OCI-LY7 (cell line): ENCODE measurements at regions not wholly inside any gene's neighbourhood (a gene's known extent, or its start where the extent isn't known, plus 50 kb on each side); places are given as distances from the start of the nearest gene placed in this dataset.

Source experiments
- EZH2phosphoT487 ChIP-seq: fragments of 200-600 bp; sonication (generic); IDR thresholded peaks from 2 replicates; pipeline ENCODE4 v1.6.1; 2018; ENCODE audit warnings: low read depth, borderline replicate concordance, mild to moderate bottlenecking, mixed run types, antibody characterized with exemption, low read length, moderate library complexity, mixed read lengths
- TF ChIP-seq, protein P1 (sequence below): fragments of 200-600 bp; sonication (generic); conservative IDR thresholded peaks from 2 replicates; pipeline ENCODE4 v1.5.1; 2014; ENCODE audit warnings: mild to moderate bottlenecking, antibody characterized with exemption, low read length, moderate library complexity, mixed read lengths

DNA sequence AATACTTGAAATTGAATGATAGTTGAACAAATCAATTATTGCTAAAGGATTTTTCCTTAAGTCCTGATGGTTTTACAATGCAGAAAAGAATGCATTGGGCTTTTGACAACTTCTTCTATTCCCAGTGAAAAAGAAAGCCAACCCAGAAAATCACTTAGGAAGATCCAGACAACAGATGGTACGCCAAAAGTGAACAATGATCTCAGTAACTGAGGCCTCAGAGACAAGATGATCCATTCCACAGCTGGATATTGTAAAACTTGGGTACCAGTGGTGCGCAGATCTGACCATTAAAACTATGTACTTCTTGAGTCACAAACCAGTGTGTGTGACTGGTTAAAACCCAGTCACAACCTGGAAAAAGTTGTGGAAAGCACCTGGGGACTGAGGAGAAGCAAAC, 173.5 kb downstream of the ETAA1 start:
- TF ChIP-seq, protein P1, sequence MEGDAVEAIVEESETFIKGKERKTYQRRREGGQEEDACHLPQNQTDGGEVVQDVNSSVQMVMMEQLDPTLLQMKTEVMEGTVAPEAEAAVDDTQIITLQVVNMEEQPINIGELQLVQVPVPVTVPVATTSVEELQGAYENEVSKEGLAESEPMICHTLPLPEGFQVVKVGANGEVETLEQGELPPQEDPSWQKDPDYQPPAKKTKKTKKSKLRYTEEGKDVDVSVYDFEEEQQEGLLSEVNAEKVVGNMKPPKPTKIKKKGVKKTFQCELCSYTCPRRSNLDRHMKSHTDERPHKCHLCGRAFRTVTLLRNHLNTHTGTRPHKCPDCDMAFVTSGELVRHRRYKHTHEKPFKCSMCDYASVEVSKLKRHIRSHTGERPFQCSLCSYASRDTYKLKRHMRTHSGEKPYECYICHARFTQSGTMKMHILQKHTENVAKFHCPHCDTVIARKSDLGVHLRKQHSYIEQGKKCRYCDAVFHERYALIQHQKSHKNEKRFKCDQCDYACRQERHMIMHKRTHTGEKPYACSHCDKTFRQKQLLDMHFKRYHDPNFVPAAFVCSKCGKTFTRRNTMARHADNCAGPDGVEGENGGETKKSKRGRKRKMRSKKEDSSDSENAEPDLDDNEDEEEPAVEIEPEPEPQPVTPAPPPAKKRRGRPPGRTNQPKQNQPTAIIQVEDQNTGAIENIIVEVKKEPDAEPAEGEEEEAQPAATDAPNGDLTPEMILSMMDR, result no peak
- TF ChIP-seq EZH2phosphoT487, result no peak
